ENCODE measurements at regions not wholly inside any gene's neighbourhood (a gene's known extent, or its start where the extent isn't known, plus 50 kb on each side); places are given as distances from the start of the nearest gene placed in this dataset.

DNA sequence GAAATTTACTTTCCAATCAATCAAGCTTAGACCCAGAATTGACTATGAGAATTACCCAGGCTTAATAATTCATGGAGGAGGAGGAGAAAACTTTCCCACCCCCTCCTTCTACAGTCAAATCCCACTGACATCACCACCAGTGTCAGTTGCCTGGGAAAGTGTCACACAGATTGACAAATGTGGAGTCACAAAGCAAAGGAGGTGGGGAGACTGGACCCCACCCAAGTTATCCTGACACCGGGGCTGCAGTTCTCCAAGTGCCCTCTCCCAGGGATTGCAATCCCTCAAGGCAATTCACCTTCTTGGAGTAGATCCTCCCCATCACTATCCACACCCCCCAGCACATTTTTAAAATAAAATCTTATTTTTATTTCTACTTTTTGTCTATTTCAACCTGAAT, 100.2 kb upstream of the CDH11 start:
- no peak overlapping the region for H3K4me3 ChIP-seq (ENCODE audit: low read depth, low read length)
- DNase-seq (ENCODE audit: low read depth), result no peak
- TF ChIP-seq CTCF (conservative IDR thresholded peaks at IDR 0.05; ENCODE audit: low read depth, low read length), result no peak

DNA sequence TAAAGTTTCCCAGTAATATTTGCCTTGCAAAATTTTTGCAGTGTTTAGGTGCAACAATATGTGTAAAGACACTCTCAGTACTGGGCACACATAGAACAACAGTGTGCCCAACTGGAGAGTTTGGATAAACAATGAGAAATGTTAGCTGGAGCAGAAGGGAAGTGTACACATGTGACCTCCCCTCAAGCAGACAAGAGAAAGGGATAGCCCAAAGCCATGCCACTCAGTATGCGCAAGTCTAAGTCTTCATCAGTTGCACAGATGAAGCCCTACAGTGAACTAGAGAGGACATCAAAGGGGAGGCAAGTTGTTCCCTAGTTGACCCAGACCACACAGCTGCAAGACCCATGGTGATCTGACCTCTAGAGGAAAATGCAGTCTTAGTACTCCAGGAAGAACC, 97.9 kb upstream of the CDH11 start:
- no peak for DNase-seq (ENCODE audit: low read depth)
- no peak for TF ChIP-seq CTCF (conservative IDR thresholded peaks at IDR 0.05; ENCODE audit: low read depth, low read length)
- H3K4me3 ChIP-seq (ENCODE audit: low read depth, low read length), result no peak overlapping the region

GRCh38 chr16:65218348-65218747, 96.5 kb upstream of the CDH11 start:
- H3K4me3 ChIP-seq (ENCODE audit: low read depth, low read length), result no peak overlapping the region
- no peak for DNase-seq (ENCODE audit: low read depth)
- no peak for TF ChIP-seq CTCF (conservative IDR thresholded peaks at IDR 0.05; ENCODE audit: low read depth, low read length)

GRCh38 chr16:65213866-65214595, 92.2 kb upstream of the CDH11 start:
- no peak for DNase-seq (ENCODE audit: low read depth)
- no peak overlapping the region for H3K4me3 ChIP-seq (ENCODE audit: low read depth, low read length)
- no peak for TF ChIP-seq CTCF (conservative IDR thresholded peaks at IDR 0.05; ENCODE audit: low read depth, low read length)

- no peak for DNase-seq (ENCODE audit: low read depth)
- TF ChIP-seq CTCF (conservative IDR thresholded peaks at IDR 0.05; ENCODE audit: low read depth, low read length), result no peak
- H3K4me3 ChIP-seq (ENCODE audit: low read depth, low read length), result no peak overlapping the region
These were observed 90.9 kb upstream of the CDH11 start for GRCh38 chr16:65212791-65213190.

DNA sequence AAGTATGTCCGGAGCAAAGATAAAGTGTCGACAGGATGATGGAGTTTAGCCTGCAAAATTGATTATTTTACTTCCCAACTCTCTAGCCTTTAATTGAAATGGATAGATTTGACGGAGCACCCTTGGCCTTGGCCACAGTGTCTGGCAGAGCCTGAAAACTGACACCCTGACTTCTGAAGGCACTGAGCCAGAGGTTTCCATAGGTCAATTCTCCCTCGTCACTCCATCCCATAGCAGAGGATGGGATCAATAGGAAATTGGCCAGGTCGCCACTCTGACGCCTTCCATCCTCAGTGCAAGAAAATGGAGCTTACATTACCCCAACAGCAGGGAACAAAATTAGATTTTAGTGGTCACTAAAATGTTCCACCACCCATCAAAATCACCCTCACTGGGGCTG, 90.4 kb upstream of the CDH11 start:
- no peak overlapping the region for H3K4me3 ChIP-seq (ENCODE audit: low read depth, low read length)
- DNase-seq (ENCODE audit: low read depth), result no peak
- TF ChIP-seq CTCF (conservative IDR thresholded peaks at IDR 0.05; ENCODE audit: low read depth, low read length), result no peak

- no peak for TF ChIP-seq CTCF (conservative IDR thresholded peaks at IDR 0.05; ENCODE audit: low read depth, low read length)
- H3K4me3 ChIP-seq (ENCODE audit: low read depth, low read length), result no peak overlapping the region
- no peak for DNase-seq (ENCODE audit: low read depth)
These were observed 80.6 kb upstream of the CDH11 start for GRCh38 chr16:65202461-65202860.
